HepG2 (cell line): ENCODE measurements at regions not wholly inside any gene's neighbourhood (a gene's known extent, or its start where the extent isn't known, plus 50 kb on each side); places are given as distances from the start of the nearest gene placed in this dataset.

Source experiments
- ATAC-seq: fragments of 200-7000 bp; cut with Tn5 transposase; 3 replicates; pipeline ENCODE4 v1.9.1; 2020; ENCODE audit warnings: mild to moderate bottlenecking, moderate library complexity
- BruUV-seq: library from RNA; stranded (reverse); fragments of 400-500 nt; replicated peaks from 2 replicates; lab custom pipeline; 2021; lab: Mats Ljungman, UMichigan
- CTCF ChIA-PET: fragments of 300-600 bp; formaldehyde crosslinking; extraction: SDS; loops from one replicate; lab custom pipeline; 2021; ENCODE audit warnings: low total read pairs, inconsistent platforms, low intra/inter-chr PET ratio; lab: Yijun Ruan, JAX
- POLR2A ChIA-PET: fragments of 350-600 bp; sonication (Branson Sonifier 250); formaldehyde crosslinking; loops from one replicate; lab custom pipeline; 2020; ENCODE audit warnings: antibody characterized with exemption, inconsistent platforms; lab: Yijun Ruan, JAX
- DNase-seq: peaks from one replicate; pipeline ENCODE4 v3.0.0-alpha.2; 2015; ENCODE audit warnings: low spot score
- FAIRE-seq: peaks from 3 replicates; lab custom pipeline; 2011; peaks lifted over from hg19 to GRCh38; lab: Jason Lieb, UNC
- H2AFZ ChIP-seq: one replicate; pipeline ENCODE4 v1.6.1; 2011; ENCODE audit warnings: low read length, inconsistent platforms
- H3K27ac ChIP-seq: fragments of 300-600 bp; 3 replicates; pipeline ENCODE4 v1.8.0; 2011; ENCODE audit warnings: mixed run types, mild to moderate bottlenecking, mixed read lengths, low read length, inconsistent platforms; ENCODE audit not compliant: insufficient read depth; ENCODE audit errors: extremely low read length
- H3K27me3 ChIP-seq, 2 experiments: fragments of 200-600 bp in 1 of 2; 2 replicates in 1 of 2; 3 replicates in 1 of 2; pipeline versions ENCODE4 v1.6.0 to v1.8.0; 2011; ENCODE audit warnings: low read length in 2 of 2, mild to moderate bottlenecking in 2 of 2, moderate library complexity in 2 of 2, inconsistent platforms in 1 of 2; ENCODE audit not compliant: insufficient read depth in 2 of 2, control insufficient read depth in 1 of 2
- H3K36me3 ChIP-seq, 2 experiments: fragments of 200-600 bp in 1 of 2; replicated peaks in 1 of 2; 2 replicates in 1 of 2; 3 replicates in 1 of 2; pipeline versions ENCODE4 v1.5.1 to v1.8.0; 2011; ENCODE audit warnings: low read length in 2 of 2, inconsistent platforms in 1 of 2; ENCODE audit not compliant: insufficient read depth in 2 of 2, control insufficient read depth in 1 of 2
- H3K4me1 ChIP-seq: 2 replicates; pipeline ENCODE4 v1.5.1; 2012; ENCODE audit warnings: low read length, inconsistent platforms; ENCODE audit not compliant: insufficient read depth
- H3K4me2 ChIP-seq: 2 replicates; pipeline ENCODE4 v1.6.0; 2011; ENCODE audit warnings: low read depth, low read length, inconsistent platforms
- H3K4me3 ChIP-seq, 3 experiments: fragments of 200-600 bp in 1 of 3; sonication (generic), shearing (Covaris generic) in 1 of 3; replicated peaks in 1 of 3; 2 replicates each; pipeline ENCODE4 v1.5.1; 2011 to 2016; ENCODE audit warnings: low read length in 3 of 3, inconsistent platforms in 2 of 3, low read depth in 2 of 3, mild to moderate bottlenecking in 2 of 3, control low read depth in 1 of 3, mixed read lengths in 1 of 3; ENCODE audit not compliant: insufficient read depth in 1 of 3
- H3K79me2 ChIP-seq: one replicate; pipeline ENCODE4 v1.6.1; 2011; ENCODE audit warnings: low read length, inconsistent platforms; ENCODE audit not compliant: insufficient read depth
- H3K9ac ChIP-seq: 2 replicates; pipeline ENCODE4 v1.6.0; 2011; ENCODE audit warnings: mild to moderate bottlenecking, low read depth, low read length, inconsistent platforms; ENCODE audit not compliant: insufficient read depth
- H3K9me3 ChIP-seq: 2 replicates; pipeline ENCODE4 v1.5.1; 2012; ENCODE audit warnings: mild to moderate bottlenecking, low read length
- H4K20me1 ChIP-seq: 2 replicates; pipeline ENCODE4 v1.6.0; 2011; ENCODE audit warnings: inconsistent platforms, mild to moderate bottlenecking, low read length, moderate library complexity; ENCODE audit not compliant: insufficient read depth
- GZF1 ChIP-seq: sonication (generic); formaldehyde crosslinking; IDR thresholded peaks from 2 replicates; pipeline ENCODE4 v1.5.1; 2020; ENCODE audit warnings: mild to moderate bottlenecking, missing genetic modification reagents
- KDM5A ChIP-seq: fragments of 200-600 bp; sonication (generic); IDR thresholded peaks from 2 replicates; pipeline ENCODE4 v1.7.0; 2018; ENCODE audit warnings: antibody characterized with exemption, mild to moderate bottlenecking, low read length, borderline replicate concordance
- KLF11 ChIP-seq: IDR thresholded peaks from 2 replicates; pipeline ENCODE4 v1.6.1; 2016; ENCODE audit warnings: missing compliant biosample characterization
- MAFF ChIP-seq: IDR thresholded peaks from 2 replicates; pipeline ENCODE4 v1.6.1; 2011; ENCODE audit warnings: low read depth, low read length, improper control_type of control experiment
- MAFK ChIP-seq, 2 experiments: IDR thresholded peaks in 1 of 2; conservative IDR thresholded peaks in 1 of 2; 2 replicates each; pipeline ENCODE4 v1.6.1; 2011; ENCODE audit warnings: improper control_type of control experiment in 2 of 2, low read length in 2 of 2
- SAP130 ChIP-seq: IDR thresholded peaks from 2 replicates; pipeline ENCODE4 v1.6.1; 2016; ENCODE audit warnings: low read depth
- SNRNP70 ChIP-seq: fragments of 200-400 bp; formaldehyde crosslinking; IDR thresholded peaks from 2 replicates; pipeline ENCODE4 v1.6.1; 2017; ENCODE audit warnings: mild to moderate bottlenecking, low read depth, low read length, moderate library complexity
- TCF7L2 ChIP-seq: IDR thresholded peaks from 2 replicates; pipeline ENCODE4 v1.6.1; 2011; ENCODE audit warnings: mild to moderate bottlenecking, low read depth, low read length, moderate library complexity
- ZBTB3 ChIP-seq: sonication (generic); formaldehyde crosslinking; IDR thresholded peaks from 2 replicates; pipeline ENCODE4 v1.4.0; 2020; ENCODE audit warnings: low read depth, mild to moderate bottlenecking, moderate library complexity, missing genetic modification reagents, borderline replicate concordance
- ZFAT ChIP-seq: sonication (generic); formaldehyde crosslinking; conservative IDR thresholded peaks from 2 replicates; pipeline ENCODE4 v1.8.1; 2023; ENCODE audit warnings: missing genetic modification reagents, inconsistent platforms
- ZNF33B ChIP-seq: sonication (generic); formaldehyde crosslinking; IDR thresholded peaks from 2 replicates; pipeline ENCODE4 v1.5.1; 2020; ENCODE audit warnings: mild to moderate bottlenecking, missing genetic modification reagents
- ZNF432 ChIP-seq: sonication (generic); formaldehyde crosslinking; IDR thresholded peaks from 2 replicates; pipeline ENCODE4 v1.5.0; 2020; ENCODE audit warnings: missing genetic modification reagents, mild to moderate bottlenecking, borderline replicate concordance
- WGBS: methylation state at CpG from one replicate; pipeline ENCODE4 v1.1.6; 2017; ENCODE audit warnings: low lambda C conversion rate; 5-methylcytosine and 5-hydroxymethylcytosine counted together
- in situ Hi-C: cut with HindIII; loops from 2 replicates; pipeline ENCODE4 v1.10.0; 2017; ENCODE audit warnings: low pct_unique_long_range_greater_than_20kb; ENCODE audit not compliant: extremely low pct_ligation_motif_present
- intact Hi-C: fragments of 100-400 bp; cut with micrococcal nuclease; formaldehyde crosslinking; loops from one replicate; pipeline ENCODE4 v1.10.0; 2022; ENCODE audit not compliant: unreplicated experiment
- TF ChIP-seq, protein P1 (sequence below): sonication (generic); formaldehyde crosslinking; IDR thresholded peaks from 2 replicates; pipeline ENCODE4 v1.8.0; 2022; ENCODE audit warnings: missing genetic modification reagents, mild to moderate bottlenecking, borderline replicate concordance
- TF ChIP-seq, protein P2 (sequence below): sonication (generic); formaldehyde crosslinking; IDR thresholded peaks from 2 replicates; pipeline ENCODE4 v1.4.0; 2020; ENCODE audit warnings: missing genetic modification reagents, borderline replicate concordance

DNA sequence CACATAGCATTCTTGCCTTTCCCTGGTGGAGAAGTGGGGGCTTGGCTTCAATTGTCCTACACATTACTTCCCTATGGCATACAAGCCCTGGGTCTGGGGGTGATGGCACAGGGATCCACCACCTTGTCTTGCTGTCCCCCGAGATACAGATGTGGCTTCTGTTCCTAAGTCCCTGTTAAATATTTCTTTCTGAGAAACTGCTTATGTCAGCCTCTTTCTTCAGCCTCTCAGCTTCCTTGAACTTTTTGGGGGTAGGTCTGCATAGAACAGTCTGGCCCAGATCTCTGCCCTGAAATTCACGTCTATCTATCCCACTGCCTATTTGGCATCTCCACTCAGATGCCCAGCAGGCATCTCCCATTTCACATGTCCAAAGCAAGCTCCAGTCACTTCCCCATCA, 177.4 kb downstream of the SCP2D1 start:
- no peak for FAIRE-seq
- no peaks in the 10 kb centered on the region for H3K27me3 ChIP-seq
- no TSS peak for BruUV-seq
- no peak for TF ChIP-seq ZFAT
- no peak for TF ChIP-seq ZNF33B (CRISPR knock-in tag)
- no peak for TF ChIP-seq TCF7L2
- TF ChIP-seq KDM5A: no peak
- no peak for TF ChIP-seq ZNF432 (CRISPR knock-in tag)
- TF ChIP-seq, protein P1, sequence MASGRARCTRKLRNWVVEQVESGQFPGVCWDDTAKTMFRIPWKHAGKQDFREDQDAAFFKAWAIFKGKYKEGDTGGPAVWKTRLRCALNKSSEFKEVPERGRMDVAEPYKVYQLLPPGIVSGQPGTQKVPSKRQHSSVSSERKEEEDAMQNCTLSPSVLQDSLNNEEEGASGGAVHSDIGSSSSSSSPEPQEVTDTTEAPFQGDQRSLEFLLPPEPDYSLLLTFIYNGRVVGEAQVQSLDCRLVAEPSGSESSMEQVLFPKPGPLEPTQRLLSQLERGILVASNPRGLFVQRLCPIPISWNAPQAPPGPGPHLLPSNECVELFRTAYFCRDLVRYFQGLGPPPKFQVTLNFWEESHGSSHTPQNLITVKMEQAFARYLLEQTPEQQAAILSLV (CRISPR knock-in tag): no peak
- TF ChIP-seq MAFK (conservative IDR thresholded peaks at IDR 0.05 in 1 of 2, IDR thresholded peaks at IDR 0.05 in 1 of 2; ENCODE audit: low read length in 2 of 2): peak; percentile 50 to 70; a peak in 3 of 4 replicates
- no peak for TF ChIP-seq KLF11 (CRISPR knock-in tag)
- no peak for TF ChIP-seq SNRNP70
- no peak for TF ChIP-seq SAP130 (CRISPR knock-in tag)
- TF ChIP-seq MAFF: peak; percentile 36; the same call in 1 of the 2 replicates
- TF ChIP-seq ZBTB3 (CRISPR knock-in tag): no peak
- TF ChIP-seq GZF1: no peak
- TF ChIP-seq, protein P2, sequence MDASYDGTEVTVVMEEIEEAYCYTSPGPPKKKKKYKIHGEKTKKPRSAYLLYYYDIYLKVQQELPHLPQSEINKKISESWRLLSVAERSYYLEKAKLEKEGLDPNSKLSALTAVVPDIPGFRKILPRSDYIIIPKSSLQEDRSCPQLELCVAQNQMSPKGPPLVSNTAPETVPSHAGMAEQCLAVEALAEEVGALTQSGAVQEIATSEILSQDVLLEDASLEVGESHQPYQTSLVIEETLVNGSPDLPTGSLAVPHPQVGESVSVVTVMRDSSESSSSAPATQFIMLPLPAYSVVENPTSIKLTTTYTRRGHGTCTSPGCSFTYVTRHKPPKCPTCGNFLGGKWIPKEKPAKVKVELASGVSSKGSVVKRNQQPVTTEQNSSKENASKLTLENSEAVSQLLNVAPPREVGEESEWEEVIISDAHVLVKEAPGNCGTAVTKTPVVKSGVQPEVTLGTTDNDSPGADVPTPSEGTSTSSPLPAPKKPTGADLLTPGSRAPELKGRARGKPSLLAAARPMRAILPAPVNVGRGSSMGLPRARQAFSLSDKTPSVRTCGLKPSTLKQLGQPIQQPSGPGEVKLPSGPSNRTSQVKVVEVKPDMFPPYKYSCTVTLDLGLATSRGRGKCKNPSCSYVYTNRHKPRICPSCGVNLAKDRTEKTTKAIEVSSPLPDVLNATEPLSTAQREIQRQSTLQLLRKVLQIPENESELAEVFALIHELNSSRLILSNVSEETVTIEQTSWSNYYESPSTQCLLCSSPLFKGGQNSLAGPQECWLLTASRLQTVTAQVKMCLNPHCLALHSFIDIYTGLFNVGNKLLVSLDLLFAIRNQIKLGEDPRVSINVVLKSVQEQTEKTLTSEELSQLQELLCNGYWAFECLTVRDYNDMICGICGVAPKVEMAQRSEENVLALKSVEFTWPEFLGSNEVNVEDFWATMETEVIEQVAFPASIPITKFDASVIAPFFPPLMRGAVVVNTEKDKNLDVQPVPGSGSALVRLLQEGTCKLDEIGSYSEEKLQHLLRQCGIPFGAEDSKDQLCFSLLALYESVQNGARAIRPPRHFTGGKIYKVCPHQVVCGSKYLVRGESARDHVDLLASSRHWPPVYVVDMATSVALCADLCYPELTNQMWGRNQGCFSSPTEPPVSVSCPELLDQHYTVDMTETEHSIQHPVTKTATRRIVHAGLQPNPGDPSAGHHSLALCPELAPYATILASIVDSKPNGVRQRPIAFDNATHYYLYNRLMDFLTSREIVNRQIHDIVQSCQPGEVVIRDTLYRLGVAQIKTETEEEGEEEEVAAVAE (CRISPR knock-in tag): no peak
- intact Hi-C loops (no loop called here), in situ Hi-C loops (no loop called here)
- H2AFZ ChIP-seq: no peak overlapping the region
- H3K4me1 ChIP-seq: peaks cover 5% of the 10 kb centered on the region; the same call in 1 of the 2 replicates
- WGBS: 7% methylated on average over 2 of the region's 2 CpGs
- no peak for DNase-seq
- ATAC-seq: no peak
- H3K9me3 ChIP-seq: peaks cover 42% of the 10 kb centered on the region
- H3K4me3 ChIP-seq: no peak overlapping the region
- H3K36me3 ChIP-seq: no peaks in the 10 kb centered on the region
- H3K4me2 ChIP-seq: no peak overlapping the region
- no peaks in the 10 kb centered on the region for H4K20me1 ChIP-seq
- ChIA-PET POLR2A (no interaction called here), CTCF (no interaction called here)
- H3K9ac ChIP-seq: no peak overlapping the region
- H3K27ac ChIP-seq: no peak overlapping the region
- no peaks in the 10 kb centered on the region for H3K79me2 ChIP-seq
